ENCODE measurements at regions not wholly inside any gene's neighbourhood (a gene's known extent, or its start where the extent isn't known, plus 50 kb on each side); places are given as distances from the start of the nearest gene placed in this dataset.

DNA sequence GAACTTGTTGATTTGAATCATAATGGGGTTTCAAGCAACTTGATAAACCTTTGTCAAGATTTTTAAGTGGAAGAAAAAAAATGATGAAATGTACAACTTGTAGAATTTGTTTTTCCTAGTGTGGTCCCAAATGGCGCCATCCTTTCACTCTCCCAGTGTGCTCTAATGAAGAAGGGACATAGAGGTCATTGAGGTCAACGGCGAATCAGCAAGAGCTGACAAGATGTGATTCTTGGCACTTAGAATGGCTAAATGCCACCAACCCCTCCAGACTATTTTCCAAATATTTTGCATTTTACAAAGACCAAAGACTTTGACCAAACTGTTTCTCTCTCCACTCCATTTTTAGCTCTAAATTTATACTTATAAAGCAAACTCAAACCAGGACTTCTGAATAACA lies 320.2 kb upstream of the MME start:
- no peaks in the 10 kb centered on the region for H3K4me1 ChIP-seq
- no peak overlapping the region for H3K27ac ChIP-seq
- H3K36me3 ChIP-seq = no peaks in the 10 kb centered on the region
- DNase-seq (no peak), ATAC-seq (ENCODE audit: low FRiP score in 2 of 2) (no peak)
- no peaks in the 10 kb centered on the region for H3K9me3 ChIP-seq
- H3K27me3 ChIP-seq = no peaks in the 10 kb centered on the region
- WGBS, 2 donors = 73 to 75% methylated on average over 3 of the region's 3 CpGs
- TF ChIP-seq POLR2A (IDR thresholded peaks at IDR 0.05) = no peak
- no peak for TF ChIP-seq POLR2AphosphoS5 (IDR thresholded peaks at IDR 0.05)
- no peak for TF ChIP-seq EP300 (IDR thresholded peaks at IDR 0.05)
- TF ChIP-seq CTCF (IDR thresholded peaks at IDR 0.05) = no peak
- no peak overlapping the region for H3K4me3 ChIP-seq

DNA sequence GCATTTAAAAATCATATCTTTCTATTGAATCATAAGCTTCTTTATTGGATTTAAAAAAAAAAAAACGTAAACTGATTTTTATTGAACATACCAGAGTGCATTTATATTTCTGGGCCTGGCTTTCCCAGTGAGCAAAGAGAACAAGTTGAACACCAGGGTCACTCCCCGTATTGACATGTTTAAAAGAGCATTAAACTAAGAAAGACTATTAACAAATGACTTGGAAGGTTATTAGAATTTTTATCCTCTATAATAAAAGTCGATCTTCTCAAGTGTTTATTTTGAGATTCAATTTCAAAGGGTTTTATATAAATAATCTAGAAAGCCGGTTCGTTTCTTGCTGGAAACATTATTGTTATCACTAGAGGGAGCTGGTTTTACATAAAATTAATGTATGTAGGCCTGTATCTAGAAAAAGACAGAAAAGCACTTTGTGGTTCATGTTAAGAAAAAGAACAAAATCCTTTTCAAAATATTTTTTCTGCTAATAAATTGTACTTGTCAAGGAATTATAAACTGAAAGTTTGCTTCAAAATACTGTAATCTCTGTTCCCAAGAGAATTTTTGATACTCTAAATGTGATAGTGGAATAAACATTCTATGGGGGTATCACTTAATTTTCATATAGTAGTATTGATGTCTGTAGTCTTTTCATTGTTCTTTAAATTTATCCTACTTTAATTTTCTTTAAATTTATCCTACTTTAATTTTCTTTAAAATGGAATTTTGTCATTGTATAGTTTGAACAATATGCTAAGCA lies 321.8 kb upstream of the MME start:
- no peak overlapping the region for H3K4me3 ChIP-seq
- H3K27ac ChIP-seq = no peak overlapping the region
- DNase-seq = no peak
- no peaks in the 10 kb centered on the region for H3K36me3 ChIP-seq
- TF ChIP-seq EP300 (IDR thresholded peaks at IDR 0.05) = no peak
- TF ChIP-seq CTCF (IDR thresholded peaks at IDR 0.05) = peak in 4 of 6 experiments; percentile 15 to 39 (median 26)
- no peaks in the 10 kb centered on the region for H3K4me1 ChIP-seq
- no peaks in the 10 kb centered on the region for H3K9me3 ChIP-seq
- no peaks in the 10 kb centered on the region for H3K27me3 ChIP-seq
- WGBS, 2 donors = 19 to 21% methylated on average over 5 of the region's 5 CpGs
- peak in 1 of 2 donors; percentile 59 for ATAC-seq (ENCODE audit: low FRiP score in 2 of 2)

DNA sequence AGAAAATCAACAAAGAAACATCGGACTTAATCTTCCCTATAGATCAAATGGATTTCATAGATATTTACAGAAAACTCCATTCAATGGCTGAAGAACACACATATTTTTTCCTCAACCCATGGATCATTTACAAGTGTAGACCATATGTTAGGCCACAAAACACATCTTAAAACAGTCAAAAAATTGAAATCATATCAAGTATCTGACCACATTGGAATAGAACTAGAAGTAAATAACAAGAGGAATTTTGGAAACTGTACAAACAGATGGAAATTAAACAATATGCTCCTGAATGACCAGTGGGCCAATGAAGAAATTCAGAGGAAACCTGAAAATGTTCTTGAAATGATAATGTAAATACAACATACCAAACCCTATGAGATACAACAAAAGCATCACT lies 323.1 kb upstream of the GPR149 start:
- no peak for TF ChIP-seq CTCF (IDR thresholded peaks at IDR 0.05)
- TF ChIP-seq EP300 (IDR thresholded peaks at IDR 0.05) = no peak
- TF ChIP-seq POLR2AphosphoS5 (IDR thresholded peaks at IDR 0.05) = no peak
- no peak for TF ChIP-seq POLR2A (IDR thresholded peaks at IDR 0.05)
- H3K27me3 ChIP-seq = no peaks in the 10 kb centered on the region
- H3K27ac ChIP-seq = no peak overlapping the region
- H3K36me3 ChIP-seq = no peaks in the 10 kb centered on the region
- no peaks in the 10 kb centered on the region for H3K9me3 ChIP-seq
- no peak overlapping the region for H3K4me3 ChIP-seq
- DNase-seq (no peak), ATAC-seq (ENCODE audit: low FRiP score in 2 of 2) (no peak)
- H3K4me1 ChIP-seq = no peaks in the 10 kb centered on the region
- WGBS, 2 donors = 66 to 72% methylated on average over 1 of the region's 1 CpG

GRCh38 chr3:154749514-154749913 lies 319.5 kb upstream of the GPR149 start:
- H3K27ac ChIP-seq = no peak overlapping the region
- H3K4me1 ChIP-seq = no peaks in the 10 kb centered on the region
- H3K36me3 ChIP-seq = no peaks in the 10 kb centered on the region
- ATAC-seq (ENCODE audit: low FRiP score in 2 of 2) = peak in 1 of 2 donors; percentile 53
- TF ChIP-seq CTCF (IDR thresholded peaks at IDR 0.05) (no peak), POLR2AphosphoS5 (IDR thresholded peaks at IDR 0.05) (no peak), POLR2A (IDR thresholded peaks at IDR 0.05) (no peak), EP300 (IDR thresholded peaks at IDR 0.05) (no peak)
- no peak overlapping the region for H3K4me3 ChIP-seq
- no peak for DNase-seq
- no peaks in the 10 kb centered on the region for H3K27me3 ChIP-seq
- no peaks in the 10 kb centered on the region for H3K9me3 ChIP-seq
- 84 to 88% methylated on average over 3 of the region's 3 CpGs for WGBS, 2 donors

DNA sequence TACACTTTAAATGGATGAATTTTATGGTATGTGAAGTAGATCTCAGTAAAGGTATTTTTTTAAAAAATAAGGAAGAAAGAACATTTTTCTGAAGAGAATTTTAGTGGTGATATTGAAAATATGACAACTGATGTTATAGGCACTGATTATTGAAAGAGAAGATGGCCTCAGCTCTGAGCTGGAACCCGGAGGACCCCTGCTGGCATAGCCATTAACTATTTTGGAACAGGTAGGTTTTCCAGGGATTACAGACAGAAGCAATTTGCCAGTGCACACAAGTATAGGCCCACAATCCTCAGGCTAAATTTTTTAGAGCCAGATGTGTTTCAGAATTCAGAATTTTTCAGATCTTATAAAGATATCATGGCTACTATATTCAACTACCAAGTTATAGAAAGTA lies 315.9 kb upstream of the GPR149 start:
- Histone ChIP-seq H3K9me3 (no peaks in the 10 kb centered on the region), H3K27ac (no peak overlapping the region), H3K4me3 (no peak overlapping the region), H3K36me3 (no peaks in the 10 kb centered on the region), H3K27me3 (no peaks in the 10 kb centered on the region), H3K4me1 (no peaks in the 10 kb centered on the region)
- DNase-seq = no peak
- ATAC-seq (ENCODE audit: low FRiP score in 2 of 2) = no peak
- TF ChIP-seq POLR2AphosphoS5 (IDR thresholded peaks at IDR 0.05) (no peak), CTCF (IDR thresholded peaks at IDR 0.05) (no peak), POLR2A (IDR thresholded peaks at IDR 0.05) (no peak), EP300 (IDR thresholded peaks at IDR 0.05) (no peak)
- WGBS, 2 donors = 52 to 64% methylated on average over 1 of the region's 1 CpG

Data from upper lobe of left lung (tissue), 6 donors.